IPS-NIHi7 (cell line): ENCODE measurements at regions not wholly inside any gene's neighbourhood (a gene's known extent, or its start where the extent isn't known, plus 50 kb on each side); places are given as distances from the start of the nearest gene placed in this dataset.
"Not testable (repeated sequence)": the region's sequence is repeated elsewhere in the genome, so short reads cannot be mapped to it uniquely, and the experiment has no call there.

ENCODE experiments used
- DNase-seq: peaks from one replicate; pipeline ENCODE4 v3.0.0; 2012; ENCODE audit warnings: mixed read lengths; ENCODE audit errors: extremely low spot score

GRCh38 chr2:166743482-166743881 is 144.8 kb upstream of the XIRP2 start:
- not testable (repeated sequence) for DNase-seq

DNA sequence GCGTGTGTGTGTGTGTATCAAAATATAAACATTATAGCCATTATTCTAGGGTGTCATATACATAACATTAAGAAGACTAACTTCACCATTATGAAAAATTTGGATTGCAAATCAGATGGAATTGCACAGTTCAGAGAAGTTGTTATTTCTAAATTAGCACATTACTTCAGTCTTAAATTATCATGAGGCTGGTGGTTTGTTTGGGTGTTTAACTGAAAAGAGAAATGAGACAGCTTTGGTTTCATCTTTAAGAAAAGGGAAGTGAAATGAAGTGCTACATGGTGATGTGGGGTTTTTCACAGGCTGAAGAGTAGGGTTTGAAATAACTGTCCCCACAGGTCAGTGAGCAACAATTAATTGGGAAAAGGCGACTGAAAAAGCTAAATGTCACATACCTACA is 161.2 kb upstream of the XIRP2 start:
- no peak for DNase-seq

GRCh38 chr2:166725927-166726924 is 162.1 kb upstream of the XIRP2 start:
- no peak for DNase-seq

- no peak for DNase-seq
These were observed 171.3 kb upstream of the XIRP2 start for GRCh38 chr2:166716968-166717367.

DNA sequence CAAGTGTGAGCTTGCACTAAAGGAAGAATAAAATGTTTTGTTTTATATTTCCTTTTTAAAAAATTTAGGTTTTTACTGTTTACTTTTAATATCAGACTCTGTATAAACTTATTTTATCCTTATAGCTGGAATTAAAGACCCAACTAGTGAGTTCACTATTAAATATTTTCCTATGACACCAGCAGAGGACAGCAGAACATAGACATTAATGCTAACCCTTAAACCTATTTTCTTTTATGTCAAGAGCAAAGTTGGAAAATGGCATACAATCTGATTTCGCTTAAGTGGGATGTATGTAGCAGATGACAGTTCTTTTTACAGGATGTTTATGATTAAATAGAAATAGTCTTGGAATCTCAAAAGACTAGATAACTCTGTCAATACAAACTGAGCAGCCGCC is 188.2 kb upstream of the XIRP2 start:
- DNase-seq = no peak

GRCh38 chr2:166695154-166695553 is 193.1 kb upstream of the XIRP2 start:
- DNase-seq = no peak

DNA sequence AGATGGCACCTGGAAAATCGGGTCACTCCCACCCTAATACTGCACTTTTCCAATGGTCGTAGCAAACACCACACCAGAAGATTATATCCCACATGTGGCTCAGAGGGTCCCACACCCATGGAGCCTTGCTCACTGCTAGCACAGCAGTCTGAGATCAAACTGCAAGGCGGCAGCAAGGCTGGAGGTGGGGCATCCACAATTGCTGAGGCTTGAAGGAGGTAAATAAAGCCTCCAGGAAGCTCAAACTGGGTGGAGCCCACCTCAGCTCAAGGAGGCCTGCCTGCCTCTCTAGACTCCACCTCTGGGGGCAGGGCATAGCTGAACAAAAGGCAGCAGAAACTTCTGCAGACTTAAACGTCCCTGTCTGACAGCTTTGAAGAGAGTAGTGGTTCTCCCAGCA is 192.0 kb upstream of the SCN7A start:
- DNase-seq = not testable (repeated sequence)

- no peak for DNase-seq
These were observed 183.9 kb upstream of the SCN7A start for GRCh38 chr2:166677996-166678395.

DNA sequence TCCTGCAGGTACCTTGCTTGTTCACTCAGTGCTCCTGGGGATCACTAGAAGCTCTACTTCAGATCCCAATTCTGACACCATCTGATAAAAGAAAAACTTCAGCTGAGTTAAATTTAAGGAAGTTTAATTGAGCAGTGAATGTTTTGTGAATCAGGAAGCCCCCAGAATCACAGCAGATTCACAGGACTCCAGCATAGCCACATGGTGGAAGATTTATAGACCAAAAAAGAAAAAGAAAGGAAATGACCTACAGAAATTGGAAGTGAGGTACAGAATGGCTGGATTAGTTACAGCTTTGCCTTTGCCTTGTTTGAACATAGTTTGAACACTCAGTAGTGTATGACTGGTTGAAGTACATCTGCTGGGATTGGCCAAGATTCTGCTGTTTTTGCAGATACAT is 182.7 kb upstream of the SCN7A start:
- no peak for DNase-seq

GRCh38 chr2:166675553-166675952 is 181.5 kb upstream of the SCN7A start:
- no peak for DNase-seq

DNA sequence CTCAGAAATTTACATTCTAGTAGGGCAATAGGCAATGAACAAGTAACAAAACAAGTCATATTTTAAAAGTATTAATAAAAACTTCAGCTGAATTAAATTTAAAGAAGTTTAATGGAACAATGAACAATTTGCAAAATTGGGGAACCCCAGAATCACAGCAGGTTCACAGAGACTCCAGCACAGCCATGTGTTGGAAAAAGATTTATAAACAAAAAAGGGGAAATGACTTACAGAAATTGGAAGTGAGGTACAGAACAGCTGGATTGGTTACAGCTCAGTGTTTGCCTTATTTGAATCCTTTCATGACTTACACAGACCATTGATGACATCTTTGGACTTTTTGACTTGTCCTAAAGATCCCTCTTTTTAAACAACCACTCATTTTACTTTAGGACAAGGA is 179.9 kb upstream of the SCN7A start:
- DNase-seq = no peak

DNA sequence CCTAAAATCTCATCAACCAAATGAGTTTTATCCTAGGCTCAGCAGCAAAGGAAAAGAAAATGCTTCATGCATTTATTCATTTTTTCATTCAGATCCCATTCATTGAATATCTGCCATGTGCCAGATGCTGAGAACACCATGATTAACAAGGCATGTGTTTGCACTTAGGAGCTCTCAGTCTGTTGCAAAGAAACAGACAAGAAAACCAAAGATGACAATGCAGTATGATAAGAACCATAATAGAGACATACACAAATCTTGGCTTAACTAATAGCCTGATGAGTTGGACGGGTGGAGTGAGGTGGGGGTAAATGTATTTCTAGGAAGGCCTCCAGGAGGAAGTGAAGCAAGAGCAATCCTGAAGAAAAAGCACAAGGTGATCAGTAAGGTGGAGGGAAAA is 177.8 kb upstream of the SCN7A start:
- no peak for DNase-seq

DNA sequence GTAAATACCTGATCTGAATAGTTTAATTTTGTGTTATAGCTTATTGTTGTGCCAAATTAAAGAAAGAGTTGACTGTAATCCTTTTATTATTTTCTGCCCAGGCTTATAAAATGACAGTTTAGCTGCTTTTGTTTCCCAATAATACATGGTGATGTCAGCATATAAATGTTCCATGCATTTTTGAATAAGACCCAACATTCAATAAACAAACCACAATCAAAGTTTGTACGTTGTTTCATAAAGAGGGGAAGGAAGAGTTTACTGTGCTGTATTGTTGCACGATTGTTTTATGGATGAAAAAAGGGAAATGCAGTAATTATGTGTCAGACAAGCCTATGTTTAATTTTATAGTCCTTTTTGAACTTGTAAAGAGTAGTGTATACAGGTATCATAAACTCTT is 177.2 kb upstream of the SCN7A start:
- DNase-seq = no peak

DNA sequence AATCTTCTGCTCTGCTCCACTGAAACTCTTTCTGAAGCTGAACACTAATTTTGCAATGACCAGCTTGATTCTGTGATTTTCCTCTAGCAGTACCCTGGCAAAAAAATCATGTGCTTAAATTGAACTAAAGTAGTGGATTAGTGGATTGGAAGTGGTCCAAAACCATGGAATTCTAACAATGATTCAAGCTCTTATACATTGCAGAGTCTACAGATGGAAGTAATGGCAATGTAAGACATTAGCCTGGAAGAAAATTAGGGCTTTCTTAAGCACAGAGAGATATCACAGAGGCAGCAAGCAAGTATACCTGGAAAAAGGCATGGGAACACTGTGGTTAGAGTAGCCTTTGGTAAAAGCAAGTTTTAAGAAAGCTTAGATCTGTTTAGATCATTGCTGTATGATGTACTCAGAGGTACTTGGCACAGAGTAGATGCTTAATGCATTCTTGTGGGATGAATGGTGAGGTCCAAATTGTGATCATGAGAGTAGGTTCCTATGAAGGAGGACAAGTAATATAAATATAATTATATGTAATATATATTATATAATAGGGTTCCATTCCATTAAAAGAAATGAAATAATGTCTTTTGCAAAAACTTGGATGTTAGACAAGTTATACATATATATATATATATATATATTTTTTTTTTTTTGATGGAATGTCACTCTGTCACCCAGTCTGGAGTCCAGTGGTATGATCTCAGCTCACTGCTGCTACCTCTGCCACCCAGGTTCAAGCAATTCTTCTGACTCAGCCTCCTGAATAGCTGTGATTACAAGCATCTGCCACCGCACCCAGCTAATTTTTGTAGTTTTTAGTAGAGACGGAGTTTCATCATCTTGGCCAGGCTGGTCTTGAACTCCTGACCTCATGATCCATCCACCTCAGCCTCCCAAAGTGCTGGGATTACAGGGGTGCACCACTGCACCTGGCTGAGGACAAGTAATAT is 172.2 kb upstream of the SCN7A start:
- DNase-seq = no peak

GRCh38 chr2:166661824-166662223 is 167.8 kb upstream of the SCN7A start:
- DNase-seq = no peak

DNA sequence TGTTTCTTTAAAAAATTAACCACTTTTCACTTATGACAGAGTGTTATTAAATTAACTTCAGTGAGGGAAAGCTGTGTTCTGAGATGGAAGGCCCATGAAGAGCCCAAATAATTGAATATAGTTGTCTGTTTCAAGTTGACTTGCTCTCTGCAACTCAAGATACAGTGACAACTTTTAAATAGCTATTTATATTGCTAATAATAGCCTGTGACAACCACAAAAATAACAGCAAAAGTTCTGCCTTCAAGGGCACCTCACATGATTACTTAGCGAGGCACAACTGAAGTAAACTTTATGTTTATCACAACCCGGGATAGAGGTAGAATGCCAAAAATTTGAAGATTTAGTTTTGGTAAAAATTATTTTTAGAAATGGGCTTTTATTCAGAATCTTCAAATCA is 167.3 kb upstream of the SCN7A start:
- DNase-seq = no peak

DNA sequence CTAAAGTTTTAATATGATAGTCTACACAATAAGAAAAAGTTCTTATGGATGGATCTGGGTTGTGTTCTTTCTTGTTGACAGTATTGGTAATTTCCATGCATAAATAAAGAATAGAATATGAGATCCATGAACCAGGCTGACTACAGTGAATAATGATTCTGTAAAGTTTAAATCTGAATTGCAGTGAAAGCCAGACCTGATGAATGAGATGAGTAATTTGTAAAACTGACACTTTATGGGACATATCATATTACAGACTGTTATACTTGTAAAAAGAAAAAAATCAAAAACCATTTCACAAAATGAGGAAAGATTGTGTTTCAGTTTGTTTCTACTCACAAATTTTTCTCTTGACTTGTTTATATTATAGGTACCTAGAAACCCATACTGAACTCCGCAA is 164.9 kb upstream of the SCN7A start:
- no peak for DNase-seq

DNA sequence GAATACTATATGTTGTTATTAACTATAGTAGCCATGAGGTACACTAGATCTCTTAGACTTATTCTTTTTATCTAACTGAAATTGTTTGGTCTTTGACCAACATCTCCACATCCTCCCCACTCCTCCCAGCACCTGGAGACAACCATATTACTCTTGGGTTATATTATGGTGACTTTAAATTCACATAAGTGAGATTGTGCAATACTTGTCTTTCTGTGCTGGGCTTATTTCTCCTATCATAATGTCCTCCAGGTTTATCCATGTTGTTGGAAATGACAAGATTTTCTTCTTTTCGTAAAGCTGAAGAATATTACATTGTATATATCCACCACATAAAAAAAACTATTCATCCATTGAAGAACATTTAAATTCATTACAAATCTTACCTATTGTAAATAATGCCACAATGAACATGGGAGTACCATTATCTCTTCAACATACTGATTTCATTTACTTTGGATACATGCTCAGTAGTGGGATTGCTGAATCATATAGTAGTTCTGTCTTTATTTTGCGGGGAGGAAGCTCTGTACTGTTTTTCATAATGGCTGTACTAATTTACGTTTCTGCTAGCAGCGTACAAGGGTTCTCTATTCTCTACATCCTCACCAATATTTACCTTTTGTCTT is 159.2 kb upstream of the SCN7A start:
- no peak for DNase-seq

DNA sequence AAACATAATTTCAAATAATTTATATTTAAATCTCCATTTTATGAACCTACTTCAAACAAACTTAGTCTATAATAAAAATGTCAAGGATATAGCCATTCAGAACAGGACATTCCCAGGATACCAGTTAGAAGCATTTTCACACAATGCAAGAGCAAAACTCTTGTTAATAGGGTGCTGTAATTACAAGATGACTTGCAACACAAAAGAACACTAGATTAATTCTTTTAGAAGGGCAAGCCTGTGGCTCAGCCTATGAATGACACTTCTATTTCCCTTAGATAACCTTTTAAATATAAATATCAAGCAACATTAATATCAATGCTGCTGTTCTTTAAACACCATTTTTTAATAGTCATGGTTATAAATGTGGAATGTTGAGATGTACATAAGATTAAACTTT is 157.9 kb upstream of the SCN7A start:
- DNase-seq = no peak

DNA sequence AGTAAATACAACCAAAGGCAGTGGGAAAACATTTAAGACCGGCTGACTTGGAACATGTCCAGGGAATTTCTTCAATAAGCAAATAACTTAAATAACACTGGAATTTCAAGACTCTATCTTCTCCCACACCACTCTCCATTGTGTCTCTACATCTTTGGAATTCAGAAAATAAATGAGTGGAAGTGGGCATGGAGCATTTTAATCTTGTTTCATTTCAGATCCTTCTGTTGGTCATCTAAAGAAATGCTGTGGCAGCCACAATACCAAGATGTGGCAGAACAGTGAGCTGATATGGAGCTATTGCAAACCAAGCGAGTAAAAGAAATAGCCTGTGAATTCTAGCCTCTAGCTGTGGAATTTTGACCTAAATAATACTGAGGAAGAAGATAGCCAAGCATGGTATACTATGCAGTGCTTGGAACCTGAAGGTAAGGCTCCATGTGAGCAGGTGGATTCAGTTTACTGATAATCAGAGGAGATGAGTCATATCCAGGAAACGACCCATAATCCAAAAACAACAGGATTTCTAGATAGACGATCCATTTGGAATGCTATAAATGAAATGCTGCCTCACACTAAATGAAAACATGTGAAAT is 157.1 kb upstream of the SCN7A start:
- DNase-seq = no peak

- DNase-seq = no peak
These were observed 153.9 kb upstream of the SCN7A start for GRCh38 chr2:166647935-166648334.

GRCh38 chr2:166643980-166644379 is 149.9 kb upstream of the SCN7A start:
- no peak for DNase-seq
